ENCODE measurements at regions not wholly inside any gene's neighbourhood (a gene's known extent, or its start where the extent isn't known, plus 50 kb on each side); places are given as distances from the start of the nearest gene placed in this dataset.
A peak's percentile ranks its signal among the peaks of the same experiment; 100 is the strongest.

- DNase-seq (ENCODE audit: low read depth), result peak; percentile 2
- no peak for TF ChIP-seq CTCF (conservative IDR thresholded peaks at IDR 0.05; ENCODE audit: control insufficient read depth, insufficient read depth, low read depth, low read length)
- H3K4me3 ChIP-seq (ENCODE audit: control insufficient read depth, low read depth, low read length), result no peak overlapping the region
These were observed 102.6 kb upstream of the TRPM3 start for GRCh38 chr9:71223953-71224538.

- H3K4me3 ChIP-seq (ENCODE audit: control insufficient read depth, low read depth, low read length), result no peak overlapping the region
- TF ChIP-seq CTCF (conservative IDR thresholded peaks at IDR 0.05; ENCODE audit: control insufficient read depth, insufficient read depth, low read depth, low read length), result no peak
- DNase-seq (ENCODE audit: low read depth), result peak; percentile 2
These were observed 97.4 kb upstream of the TRPM3 start for GRCh38 chr9:71218774-71219173.

- DNase-seq (ENCODE audit: low read depth), result no peak
- TF ChIP-seq CTCF (conservative IDR thresholded peaks at IDR 0.05; ENCODE audit: control insufficient read depth, insufficient read depth, low read depth, low read length), result no peak
- H3K4me3 ChIP-seq (ENCODE audit: control insufficient read depth, low read depth, low read length), result no peak overlapping the region
These were observed 92.2 kb upstream of the TRPM3 start for GRCh38 chr9:71213633-71214032.

- DNase-seq (ENCODE audit: low read depth), result no peak
- TF ChIP-seq CTCF (conservative IDR thresholded peaks at IDR 0.05; ENCODE audit: control insufficient read depth, insufficient read depth, low read depth, low read length), result no peak
- H3K4me3 ChIP-seq (ENCODE audit: control insufficient read depth, low read depth, low read length), result no peak overlapping the region
These were observed 88.9 kb upstream of the TRPM3 start for GRCh38 chr9:71210326-71210725.

- no peak overlapping the region for H3K4me3 ChIP-seq (ENCODE audit: control insufficient read depth, low read depth, low read length)
- DNase-seq (ENCODE audit: low read depth), result no peak
- TF ChIP-seq CTCF (conservative IDR thresholded peaks at IDR 0.05; ENCODE audit: control insufficient read depth, insufficient read depth, low read depth, low read length), result no peak
These were observed 88.5 kb upstream of the TRPM3 start for GRCh38 chr9:71209890-71210289.

GRCh38 chr9:71202931-71203330 lies 81.5 kb upstream of the TRPM3 start:
- H3K4me3 ChIP-seq (ENCODE audit: control insufficient read depth, low read depth, low read length), result no peak overlapping the region
- no peak for DNase-seq (ENCODE audit: low read depth)
- no peak for TF ChIP-seq CTCF (conservative IDR thresholded peaks at IDR 0.05; ENCODE audit: control insufficient read depth, insufficient read depth, low read depth, low read length)

GRCh38 chr9:71191708-71192107 lies 70.3 kb upstream of the TRPM3 start:
- no peak for DNase-seq (ENCODE audit: low read depth)
- no peak for TF ChIP-seq CTCF (conservative IDR thresholded peaks at IDR 0.05; ENCODE audit: control insufficient read depth, insufficient read depth, low read depth, low read length)
- no peak overlapping the region for H3K4me3 ChIP-seq (ENCODE audit: control insufficient read depth, low read depth, low read length)
